Liver (tissue), 8 donors: ENCODE measurements at regions not wholly inside any gene's neighbourhood (a gene's known extent, or its start where the extent isn't known, plus 50 kb on each side); places are given as distances from the start of the nearest gene placed in this dataset.

ENCODE experiments used
- DNase-seq: peaks from one replicate; pipeline ENCODE4 v3.0.0-alpha.2; 2017; ENCODE audit warnings: low spot score
- H3K27ac ChIP-seq, 2 donors: one replicate each; pipeline ENCODE4 v1.7.0; 2013; ENCODE audit warnings: inconsistent platforms in 2 of 2, low read length in 2 of 2, control low read depth in 1 of 2, low read depth in 1 of 2, mild to moderate bottlenecking in 1 of 2
- H3K27me3 ChIP-seq, 4 donors: one replicate each; pipeline versions ENCODE4 v1.6.1 to v1.7.0; 2013; ENCODE audit warnings: low read length in 3 of 4, inconsistent platforms in 1 of 4, mild to moderate bottlenecking in 1 of 4, moderate library complexity in 1 of 4; ENCODE audit not compliant: control insufficient read depth in 4 of 4, insufficient read depth in 4 of 4
- H3K36me3 ChIP-seq, 4 donors: one replicate each; pipeline versions ENCODE4 v1.6.1 to v1.7.0; 2013; ENCODE audit warnings: low read length in 3 of 4, mild to moderate bottlenecking in 3 of 4, low read depth in 1 of 4, moderate library complexity in 1 of 4; ENCODE audit not compliant: control insufficient read depth in 4 of 4, insufficient read depth in 3 of 4
- H3K4me1 ChIP-seq, 4 donors: one replicate each; pipeline versions ENCODE4 v1.6.1 to v1.7.0; 2013; ENCODE audit warnings: low read length in 3 of 4, mild to moderate bottlenecking in 3 of 4, moderate library complexity in 1 of 4; ENCODE audit not compliant: control insufficient read depth in 4 of 4, insufficient read depth in 4 of 4
- H3K4me3 ChIP-seq, 3 donors: one replicate each; pipeline versions ENCODE4 v1.6.1 to v1.7.0; 2013; ENCODE audit warnings: low read length in 3 of 3, control low read depth in 1 of 3, low read depth in 1 of 3, mild to moderate bottlenecking in 1 of 3
- H3K9ac ChIP-seq, 2 donors: one replicate each; pipeline ENCODE4 v1.7.0; 2013; ENCODE audit warnings: low read length in 2 of 2, mild to moderate bottlenecking in 2 of 2, moderate library complexity in 2 of 2, control low read depth in 1 of 2, low read depth in 1 of 2
- H3K9me3 ChIP-seq, 4 donors: one replicate each; pipeline versions ENCODE4 v1.6.1 to v1.7.0; 2013; ENCODE audit warnings: low read length in 3 of 4; ENCODE audit not compliant: control insufficient read depth in 4 of 4
- EGR1 ChIP-seq, 2 donors: IDR thresholded peaks; 2 replicates each; pipeline ENCODE4 v1.6.1; 2016 to 2018; ENCODE audit warnings: antibody characterized with exemption in 2 of 2, low read depth in 2 of 2
- FOXA1 ChIP-seq: IDR thresholded peaks from 2 replicates; pipeline ENCODE4 v1.6.1; 2016; ENCODE audit warnings: antibody characterized with exemption
- FOXA2 ChIP-seq: IDR thresholded peaks from 2 replicates; pipeline ENCODE4 v1.6.1; 2016; ENCODE audit warnings: antibody characterized with exemption
- HNF4A ChIP-seq, 2 donors: conservative IDR thresholded peaks; 2 replicates each; pipeline ENCODE4 v1.6.1; 2016; ENCODE audit warnings: antibody characterized with exemption in 2 of 2, mild to moderate bottlenecking in 2 of 2
- HNF4G ChIP-seq: IDR thresholded peaks from 2 replicates; pipeline ENCODE4 v1.6.1; 2016; ENCODE audit warnings: antibody characterized with exemption
- JUND ChIP-seq, 2 donors: IDR thresholded peaks; 2 replicates each; pipeline ENCODE4 v1.6.1; 2016; ENCODE audit warnings: antibody characterized with exemption in 2 of 2
- NR2F2 ChIP-seq: IDR thresholded peaks from 2 replicates; pipeline ENCODE4 v1.6.1; 2016; ENCODE audit warnings: antibody characterized with exemption
- RAD21 ChIP-seq, 2 donors: IDR thresholded peaks; 2 replicates each; pipeline ENCODE4 v1.6.1; 2016; ENCODE audit warnings: antibody characterized with exemption in 2 of 2, mild to moderate bottlenecking in 2 of 2
- SP1 ChIP-seq: IDR thresholded peaks from 2 replicates; pipeline ENCODE4 v1.6.1; 2018; ENCODE audit warnings: antibody characterized with exemption, mild to moderate bottlenecking
- YY1 ChIP-seq: IDR thresholded peaks from 2 replicates; pipeline ENCODE4 v1.6.1; 2016; ENCODE audit warnings: antibody characterized with exemption, mild to moderate bottlenecking
- WGBS: extraction: QIAGEN DNeasy Blood & Tissue Kit; methylation state at CpG from one replicate; pipeline ENCODE4 v1.1.7; 2013; 5-methylcytosine and 5-hydroxymethylcytosine counted together
- TF ChIP-seq, protein P1 (sequence below): IDR thresholded peaks from 2 replicates; pipeline ENCODE4 v1.6.1; 2016; ENCODE audit warnings: antibody characterized with exemption
- TF ChIP-seq, protein P2 (sequence below): IDR thresholded peaks from 2 replicates; pipeline ENCODE4 v1.6.1; 2016; ENCODE audit warnings: antibody characterized with exemption, mild to moderate bottlenecking
- TF ChIP-seq, protein P3 (sequence below): IDR thresholded peaks from 2 replicates; pipeline ENCODE4 v1.6.1; 2016; ENCODE audit warnings: antibody characterized with exemption
- TF ChIP-seq, protein P4 (sequence below): fragments of 150-350 bp; IDR thresholded peaks from 2 replicates; pipeline ENCODE4 v1.5.1; 2017; ENCODE audit warnings: improper control_type of control experiment, low read depth, low read length; ENCODE audit not compliant: missing input control
- TF ChIP-seq, protein P5 (sequence below): IDR thresholded peaks from 2 replicates; pipeline ENCODE4 v1.6.1; 2016; ENCODE audit warnings: antibody characterized with exemption
- donor health status: healthy.
- donor health status: healthy.
- donor health status: healthy.
- donor health status: healthy.
- donor health status: healthy.

DNA sequence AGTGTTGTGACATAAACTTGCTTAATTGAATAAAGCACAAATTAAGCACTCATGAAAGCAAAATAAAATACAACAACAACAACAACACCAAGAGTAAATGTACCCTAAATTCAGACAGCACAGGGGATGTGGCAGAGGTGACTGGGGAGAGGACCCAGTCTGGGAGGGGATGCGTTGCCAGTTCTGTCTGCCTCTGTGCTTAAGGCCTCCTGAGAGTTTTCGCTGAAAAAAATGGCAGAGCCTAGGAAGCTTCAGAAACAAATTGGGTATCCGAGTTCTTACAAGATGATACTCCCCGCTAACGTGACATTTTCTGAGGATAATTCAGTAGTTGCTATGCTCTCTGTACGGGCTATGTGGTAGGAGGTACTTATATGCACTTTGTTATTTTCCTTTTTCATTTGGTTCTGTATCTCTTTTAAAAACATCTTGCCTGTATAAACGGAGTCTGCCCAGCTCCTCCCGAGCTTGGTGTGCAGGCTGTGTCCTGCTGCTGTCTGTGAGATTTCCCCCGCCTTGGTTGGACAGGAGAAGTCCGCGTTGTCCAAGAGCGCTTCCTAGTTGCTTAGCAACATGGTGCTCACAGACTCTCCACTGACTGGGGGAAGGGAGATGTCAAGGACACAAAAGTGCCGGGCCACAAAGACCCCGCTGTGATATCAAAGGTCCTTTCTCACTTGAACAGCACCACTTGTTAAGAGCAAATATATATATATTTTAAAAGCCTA, 134.2 kb upstream of the CPHXL start:
- Histone ChIP-seq H3K4me1 (no peaks in the 10 kb centered on the region), H3K4me3 (no peak overlapping the region), H3K36me3 (no peaks in the 10 kb centered on the region), H3K27me3 (no peaks in the 10 kb centered on the region), H3K27ac (no peak overlapping the region), H3K9ac (no peak overlapping the region), H3K9me3 (no peaks in the 10 kb centered on the region)
- 33% methylated on average over 14 of the region's 14 CpGs for WGBS
- TF ChIP-seq, protein P1, sequence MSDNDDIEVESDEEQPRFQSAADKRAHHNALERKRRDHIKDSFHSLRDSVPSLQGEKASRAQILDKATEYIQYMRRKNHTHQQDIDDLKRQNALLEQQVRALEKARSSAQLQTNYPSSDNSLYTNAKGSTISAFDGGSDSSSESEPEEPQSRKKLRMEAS = no peak
- DNase-seq = no peak

DNA sequence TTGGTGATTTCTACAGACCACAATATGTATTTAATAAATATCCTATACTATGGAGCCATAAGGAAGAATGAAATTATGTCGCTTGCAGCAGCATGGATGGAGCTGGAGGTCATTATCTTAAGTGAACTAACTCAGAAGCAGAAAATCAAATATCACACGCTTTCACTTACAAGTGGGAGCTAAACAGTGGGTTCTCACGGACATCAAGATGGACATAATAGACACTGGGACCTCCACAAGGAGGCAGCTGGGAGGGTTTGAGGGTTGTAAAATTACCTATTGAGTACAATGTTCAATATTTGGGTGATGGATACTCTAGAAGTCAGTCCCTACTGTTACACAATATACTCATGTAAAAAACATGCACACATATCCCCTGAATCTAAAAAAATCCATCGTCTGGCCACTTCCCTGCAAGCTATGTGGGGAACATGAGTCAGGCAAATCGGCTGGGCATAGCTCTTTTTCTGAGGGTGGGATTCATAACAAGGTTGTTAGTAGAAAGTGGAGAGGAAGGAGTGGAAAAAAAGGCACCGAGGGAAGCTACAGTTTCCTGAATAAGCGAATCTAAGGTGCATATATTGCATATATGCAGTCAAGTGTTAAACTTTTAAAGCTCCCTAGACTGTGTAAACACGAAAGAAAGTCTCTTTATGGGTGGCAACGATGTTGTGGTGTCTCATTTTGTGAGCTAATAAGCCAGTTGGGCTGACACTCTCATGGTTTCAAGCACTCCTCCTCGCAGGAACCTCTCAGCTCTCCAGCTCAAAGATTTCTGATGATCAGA, 135.2 kb upstream of the CPHXL start:
- Histone ChIP-seq H3K36me3 (no peaks in the 10 kb centered on the region), H3K4me3 (no peak overlapping the region), H3K4me1 (no peaks in the 10 kb centered on the region), H3K27me3 (no peaks in the 10 kb centered on the region), H3K9ac (no peak overlapping the region), H3K9me3 (no peaks in the 10 kb centered on the region), H3K27ac (no peak overlapping the region)
- TF ChIP-seq, protein P2, sequence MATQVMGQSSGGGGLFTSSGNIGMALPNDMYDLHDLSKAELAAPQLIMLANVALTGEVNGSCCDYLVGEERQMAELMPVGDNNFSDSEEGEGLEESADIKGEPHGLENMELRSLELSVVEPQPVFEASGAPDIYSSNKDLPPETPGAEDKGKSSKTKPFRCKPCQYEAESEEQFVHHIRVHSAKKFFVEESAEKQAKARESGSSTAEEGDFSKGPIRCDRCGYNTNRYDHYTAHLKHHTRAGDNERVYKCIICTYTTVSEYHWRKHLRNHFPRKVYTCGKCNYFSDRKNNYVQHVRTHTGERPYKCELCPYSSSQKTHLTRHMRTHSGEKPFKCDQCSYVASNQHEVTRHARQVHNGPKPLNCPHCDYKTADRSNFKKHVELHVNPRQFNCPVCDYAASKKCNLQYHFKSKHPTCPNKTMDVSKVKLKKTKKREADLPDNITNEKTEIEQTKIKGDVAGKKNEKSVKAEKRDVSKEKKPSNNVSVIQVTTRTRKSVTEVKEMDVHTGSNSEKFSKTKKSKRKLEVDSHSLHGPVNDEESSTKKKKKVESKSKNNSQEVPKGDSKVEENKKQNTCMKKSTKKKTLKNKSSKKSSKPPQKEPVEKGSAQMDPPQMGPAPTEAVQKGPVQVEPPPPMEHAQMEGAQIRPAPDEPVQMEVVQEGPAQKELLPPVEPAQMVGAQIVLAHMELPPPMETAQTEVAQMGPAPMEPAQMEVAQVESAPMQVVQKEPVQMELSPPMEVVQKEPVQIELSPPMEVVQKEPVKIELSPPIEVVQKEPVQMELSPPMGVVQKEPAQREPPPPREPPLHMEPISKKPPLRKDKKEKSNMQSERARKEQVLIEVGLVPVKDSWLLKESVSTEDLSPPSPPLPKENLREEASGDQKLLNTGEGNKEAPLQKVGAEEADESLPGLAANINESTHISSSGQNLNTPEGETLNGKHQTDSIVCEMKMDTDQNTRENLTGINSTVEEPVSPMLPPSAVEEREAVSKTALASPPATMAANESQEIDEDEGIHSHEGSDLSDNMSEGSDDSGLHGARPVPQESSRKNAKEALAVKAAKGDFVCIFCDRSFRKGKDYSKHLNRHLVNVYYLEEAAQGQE = no peak
- no peak for DNase-seq
- 61% methylated on average over 10 of the region's 10 CpGs for WGBS

DNA sequence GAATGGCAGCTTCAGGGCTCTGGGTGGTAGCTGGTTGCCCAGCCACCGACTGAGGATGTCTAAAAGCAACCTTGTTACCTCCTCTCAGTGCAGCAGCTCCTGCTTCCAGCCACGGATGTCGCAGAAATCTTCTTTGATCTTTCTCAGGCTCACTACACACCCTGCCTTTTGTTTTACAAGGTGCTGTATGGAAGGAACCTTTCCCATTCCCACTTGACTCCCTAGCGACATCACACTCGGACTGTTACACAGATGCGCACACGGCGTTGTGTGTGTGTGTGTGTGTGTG, 135.8 kb upstream of the CPHXL start:
- no peaks in the 10 kb centered on the region for H3K27me3 ChIP-seq
- no peaks in the 10 kb centered on the region for H3K36me3 ChIP-seq
- no peak overlapping the region for H3K27ac ChIP-seq
- no peak overlapping the region for H3K9ac ChIP-seq
- 75% methylated on average over 8 of the region's 8 CpGs for WGBS
- H3K4me3 ChIP-seq = no peak overlapping the region
- no peaks in the 10 kb centered on the region for H3K9me3 ChIP-seq
- no peak for DNase-seq
- no peaks in the 10 kb centered on the region for H3K4me1 ChIP-seq
- TF ChIP-seq, protein P3, sequence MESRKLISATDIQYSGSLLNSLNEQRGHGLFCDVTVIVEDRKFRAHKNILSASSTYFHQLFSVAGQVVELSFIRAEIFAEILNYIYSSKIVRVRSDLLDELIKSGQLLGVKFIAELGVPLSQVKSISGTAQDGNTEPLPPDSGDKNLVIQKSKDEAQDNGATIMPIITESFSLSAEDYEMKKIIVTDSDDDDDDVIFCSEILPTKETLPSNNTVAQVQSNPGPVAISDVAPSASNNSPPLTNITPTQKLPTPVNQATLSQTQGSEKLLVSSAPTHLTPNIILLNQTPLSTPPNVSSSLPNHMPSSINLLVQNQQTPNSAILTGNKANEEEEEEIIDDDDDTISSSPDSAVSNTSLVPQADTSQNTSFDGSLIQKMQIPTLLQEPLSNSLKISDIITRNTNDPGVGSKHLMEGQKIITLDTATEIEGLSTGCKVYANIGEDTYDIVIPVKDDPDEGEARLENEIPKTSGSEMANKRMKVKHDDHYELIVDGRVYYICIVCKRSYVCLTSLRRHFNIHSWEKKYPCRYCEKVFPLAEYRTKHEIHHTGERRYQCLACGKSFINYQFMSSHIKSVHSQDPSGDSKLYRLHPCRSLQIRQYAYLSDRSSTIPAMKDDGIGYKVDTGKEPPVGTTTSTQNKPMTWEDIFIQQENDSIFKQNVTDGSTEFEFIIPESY = no peak
- TF ChIP-seq RAD21 (IDR thresholded peaks at IDR 0.05) (no peak), FOXA1 (no peak), FOXA2 (no peak), HNF4G (no peak), YY1 (no peak), NR2F2 (no peak), JUND (IDR thresholded peaks at IDR 0.05) (no peak), HNF4A (conservative IDR thresholded peaks at IDR 0.05) (no peak), SP1 (no peak), EGR1 (IDR thresholded peaks at IDR 0.05; ENCODE audit: low read depth in 2 of 2) (no peak)
- TF ChIP-seq, protein P4, sequence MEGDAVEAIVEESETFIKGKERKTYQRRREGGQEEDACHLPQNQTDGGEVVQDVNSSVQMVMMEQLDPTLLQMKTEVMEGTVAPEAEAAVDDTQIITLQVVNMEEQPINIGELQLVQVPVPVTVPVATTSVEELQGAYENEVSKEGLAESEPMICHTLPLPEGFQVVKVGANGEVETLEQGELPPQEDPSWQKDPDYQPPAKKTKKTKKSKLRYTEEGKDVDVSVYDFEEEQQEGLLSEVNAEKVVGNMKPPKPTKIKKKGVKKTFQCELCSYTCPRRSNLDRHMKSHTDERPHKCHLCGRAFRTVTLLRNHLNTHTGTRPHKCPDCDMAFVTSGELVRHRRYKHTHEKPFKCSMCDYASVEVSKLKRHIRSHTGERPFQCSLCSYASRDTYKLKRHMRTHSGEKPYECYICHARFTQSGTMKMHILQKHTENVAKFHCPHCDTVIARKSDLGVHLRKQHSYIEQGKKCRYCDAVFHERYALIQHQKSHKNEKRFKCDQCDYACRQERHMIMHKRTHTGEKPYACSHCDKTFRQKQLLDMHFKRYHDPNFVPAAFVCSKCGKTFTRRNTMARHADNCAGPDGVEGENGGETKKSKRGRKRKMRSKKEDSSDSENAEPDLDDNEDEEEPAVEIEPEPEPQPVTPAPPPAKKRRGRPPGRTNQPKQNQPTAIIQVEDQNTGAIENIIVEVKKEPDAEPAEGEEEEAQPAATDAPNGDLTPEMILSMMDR = no peak
- TF ChIP-seq, protein P1 = no peak
- TF ChIP-seq, protein P2 = no peak
- TF ChIP-seq, protein P5, sequence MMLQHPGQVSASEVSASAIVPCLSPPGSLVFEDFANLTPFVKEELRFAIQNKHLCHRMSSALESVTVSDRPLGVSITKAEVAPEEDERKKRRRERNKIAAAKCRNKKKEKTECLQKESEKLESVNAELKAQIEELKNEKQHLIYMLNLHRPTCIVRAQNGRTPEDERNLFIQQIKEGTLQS = no peak
